HFFc6 (cell line): ENCODE measurements at regions not wholly inside any gene's neighbourhood (a gene's known extent, or its start where the extent isn't known, plus 50 kb on each side); places are given as distances from the start of the nearest gene placed in this dataset.

Source experiments
- DNase-seq: peaks from one replicate; pipeline ENCODE4 v3.0.0-alpha.2; 2018
- H3K27ac Mint-ChIP-seq: 2 replicates; pipeline ENCODE4 v1.8.0; 2020; ENCODE audit warnings: mild to moderate bottlenecking, mixed read lengths
- H3K27me3 Mint-ChIP-seq: 2 replicates; pipeline ENCODE4 v1.8.0; 2021; ENCODE audit warnings: mild to moderate bottlenecking, moderate library complexity, mixed read lengths; ENCODE audit not compliant: insufficient read depth
- H3K36me3 Mint-ChIP-seq: 2 replicates; pipeline ENCODE4 v1.8.0; 2021; ENCODE audit warnings: low read depth, mixed read lengths
- H3K4me1 Mint-ChIP-seq: 2 replicates; pipeline ENCODE4 v1.8.0; 2020; ENCODE audit warnings: low read depth, mixed read lengths
- H3K4me3 Mint-ChIP-seq: 2 replicates; pipeline ENCODE4 v1.8.0; 2020; ENCODE audit warnings: mild to moderate bottlenecking, moderate library complexity, mixed read lengths
- H3K9me3 Mint-ChIP-seq: 2 replicates; pipeline ENCODE4 v1.8.0; 2020; ENCODE audit warnings: mild to moderate bottlenecking, mixed read lengths
- TF ChIP-seq, protein P1 (sequence below): fragments of 200-600 bp; sonication (generic); IDR thresholded peaks from 2 replicates; pipeline ENCODE4 v1.5.0; 2021; ENCODE audit warnings: antibody characterized with exemption, mild to moderate bottlenecking

DNA sequence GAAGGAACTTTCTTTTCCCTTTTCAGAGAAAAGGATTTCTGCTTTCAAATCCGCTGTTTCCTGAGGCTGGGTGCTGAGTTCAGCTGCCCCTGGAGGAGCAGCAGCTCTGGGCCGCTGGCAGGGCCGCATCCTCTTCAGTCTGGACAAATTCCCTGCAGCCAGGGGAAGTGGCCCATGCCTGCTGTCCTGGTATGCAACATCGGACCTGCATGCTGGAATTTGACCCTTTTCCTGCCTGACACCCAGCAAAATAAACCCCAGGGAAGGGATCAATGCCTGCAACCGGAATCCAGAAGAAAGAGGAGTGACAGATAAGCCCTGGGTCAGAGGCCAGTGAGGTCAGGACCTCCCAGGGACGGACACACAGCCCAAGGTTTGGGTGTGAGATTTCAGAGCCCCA lies 54.1 kb upstream of the LINC01488 start:
- Mint-ChIP-seq H3K27me3 (no peaks in the 10 kb centered on the region; the same call in 1 of the 2 replicates), H3K4me1 (peaks cover 19% of the 10 kb centered on the region), H3K9me3 (peaks cover 14% of the 10 kb centered on the region), H3K4me3 (no peak overlapping the region), H3K36me3 (peaks cover 15% of the 10 kb centered on the region), H3K27ac (no peak overlapping the region)
- TF ChIP-seq, protein P1, sequence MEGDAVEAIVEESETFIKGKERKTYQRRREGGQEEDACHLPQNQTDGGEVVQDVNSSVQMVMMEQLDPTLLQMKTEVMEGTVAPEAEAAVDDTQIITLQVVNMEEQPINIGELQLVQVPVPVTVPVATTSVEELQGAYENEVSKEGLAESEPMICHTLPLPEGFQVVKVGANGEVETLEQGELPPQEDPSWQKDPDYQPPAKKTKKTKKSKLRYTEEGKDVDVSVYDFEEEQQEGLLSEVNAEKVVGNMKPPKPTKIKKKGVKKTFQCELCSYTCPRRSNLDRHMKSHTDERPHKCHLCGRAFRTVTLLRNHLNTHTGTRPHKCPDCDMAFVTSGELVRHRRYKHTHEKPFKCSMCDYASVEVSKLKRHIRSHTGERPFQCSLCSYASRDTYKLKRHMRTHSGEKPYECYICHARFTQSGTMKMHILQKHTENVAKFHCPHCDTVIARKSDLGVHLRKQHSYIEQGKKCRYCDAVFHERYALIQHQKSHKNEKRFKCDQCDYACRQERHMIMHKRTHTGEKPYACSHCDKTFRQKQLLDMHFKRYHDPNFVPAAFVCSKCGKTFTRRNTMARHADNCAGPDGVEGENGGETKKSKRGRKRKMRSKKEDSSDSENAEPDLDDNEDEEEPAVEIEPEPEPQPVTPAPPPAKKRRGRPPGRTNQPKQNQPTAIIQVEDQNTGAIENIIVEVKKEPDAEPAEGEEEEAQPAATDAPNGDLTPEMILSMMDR: no peak
- DNase-seq: no peak

DNA sequence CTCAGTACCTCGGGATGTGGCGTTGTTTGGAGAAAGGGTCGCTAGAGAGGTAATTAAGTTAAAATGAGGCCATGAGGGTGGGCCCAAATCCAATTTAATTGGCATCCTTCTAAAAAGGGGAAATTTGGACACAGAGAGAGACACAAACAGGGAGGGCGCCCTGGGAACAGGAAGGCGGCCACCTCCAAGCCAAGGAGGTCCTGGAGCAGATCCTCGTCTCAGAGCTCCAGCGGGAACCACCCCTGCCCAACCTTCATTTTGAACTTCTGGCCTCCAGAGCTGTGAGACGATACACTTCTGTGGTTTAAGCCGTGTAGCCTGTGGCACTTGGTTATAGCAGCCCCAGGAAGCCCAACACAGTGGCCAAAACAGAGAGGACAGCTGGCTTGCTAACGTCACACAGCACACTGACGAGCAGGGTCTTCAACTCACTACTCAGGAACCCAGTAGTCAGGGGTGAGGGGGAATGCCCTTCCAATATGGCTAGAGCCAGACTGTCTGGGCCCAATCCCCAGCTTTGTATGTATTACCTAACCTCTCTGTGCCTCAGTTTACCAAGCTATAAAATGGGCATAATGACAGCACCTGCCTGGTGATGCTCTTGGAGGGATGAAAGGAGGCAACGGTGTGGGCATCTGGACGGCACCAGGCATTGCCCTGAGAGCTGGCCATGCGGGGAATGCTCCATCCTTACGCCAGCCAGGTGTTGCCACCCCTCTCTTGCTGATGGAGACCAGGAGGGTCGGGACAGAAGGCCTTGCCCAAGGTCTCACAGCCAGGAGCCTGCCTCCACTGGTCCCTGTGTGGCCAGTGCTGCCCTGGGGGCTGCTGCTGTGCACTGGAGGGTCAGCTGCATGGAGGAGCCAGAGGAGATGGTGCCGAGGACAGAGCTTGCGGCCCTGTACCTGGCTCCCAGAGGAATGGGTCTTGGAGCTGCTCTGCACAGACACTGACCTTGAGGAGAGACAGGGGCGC lies 53.3 kb upstream of the LINC01488 start:
- TF ChIP-seq, protein P1: no peak
- no peak for DNase-seq

DNA sequence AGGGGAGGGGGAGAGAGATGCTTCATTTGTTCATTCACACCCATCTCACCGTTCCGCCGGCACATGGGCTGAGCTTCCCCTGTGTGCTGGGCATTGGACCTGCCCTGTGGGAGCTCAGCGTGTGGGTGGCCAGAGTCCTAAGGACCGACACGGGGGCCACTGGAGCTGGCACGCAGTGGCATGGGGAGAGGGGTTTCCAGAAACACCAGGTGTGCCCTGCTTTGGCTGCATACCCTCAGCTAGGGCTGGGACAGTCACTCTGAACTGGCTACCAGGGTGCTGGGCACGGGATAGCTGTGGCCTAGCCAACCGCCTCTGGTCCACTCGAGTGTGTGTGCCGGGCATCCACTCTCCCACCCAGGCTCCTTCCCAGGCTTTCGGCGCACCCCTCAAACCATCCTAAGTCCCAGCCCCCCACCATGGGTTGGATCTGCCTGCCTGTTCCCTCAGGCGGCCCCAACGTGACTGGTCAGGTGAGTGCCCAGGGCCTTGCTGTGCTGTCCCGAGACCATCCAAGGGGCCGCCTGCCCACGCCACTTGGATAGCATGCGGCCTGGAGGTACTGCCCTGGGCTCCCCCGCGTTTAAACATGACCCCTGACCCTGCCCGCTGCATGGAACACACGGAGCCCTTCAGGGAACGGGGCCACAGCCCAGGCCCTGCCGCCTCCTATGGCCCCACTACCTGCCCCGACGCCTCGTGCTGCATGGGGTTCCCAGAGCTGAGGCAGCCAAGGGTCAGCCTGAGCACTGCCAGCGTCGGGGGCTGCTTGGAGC lies 51.6 kb upstream of the LINC01488 start:
- DNase-seq: no peak
- Mint-ChIP-seq H3K9me3 (peaks cover 7% of the 10 kb centered on the region), H3K4me1 (peaks cover 13% of the 10 kb centered on the region), H3K27ac (no peak overlapping the region), H3K4me3 (no peak overlapping the region), H3K27me3 (no peaks in the 10 kb centered on the region; the same call in 1 of the 2 replicates), H3K36me3 (peaks cover 7% of the 10 kb centered on the region)
- TF ChIP-seq, protein P1: no peak

More for the DNA sequence above, 53.3 kb upstream of the LINC01488 start:
- Mint-ChIP-seq H3K4me3 (no peak overlapping the region), H3K27me3 (no peaks in the 10 kb centered on the region; the same call in 1 of the 2 replicates), H3K9me3 (peaks cover 14% of the 10 kb centered on the region), H3K36me3 (peaks cover 15% of the 10 kb centered on the region), H3K27ac (no peak overlapping the region), H3K4me1 (peaks cover 13% of the 10 kb centered on the region)

DNA sequence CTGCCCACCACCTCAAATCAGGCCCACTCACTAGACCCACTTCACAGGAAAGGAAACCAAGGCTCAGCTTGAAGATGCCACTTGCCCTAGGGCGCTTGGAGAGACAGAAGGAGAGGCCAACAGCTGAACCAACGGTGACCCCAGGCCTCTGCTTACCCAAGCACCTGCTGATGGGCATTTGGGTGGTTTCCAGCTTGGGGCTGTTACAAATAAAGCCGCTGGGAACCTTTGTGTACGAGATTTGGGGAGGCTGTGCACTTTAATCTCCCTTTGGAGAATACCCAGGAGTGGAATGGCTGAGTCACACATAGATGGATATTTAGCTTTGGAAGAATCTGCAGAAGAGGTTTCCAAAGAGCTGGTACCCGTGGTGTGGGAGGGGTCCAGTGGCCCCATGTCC lies 50.9 kb upstream of the LINC01488 start:
- H3K4me3 Mint-ChIP-seq: no peak overlapping the region
- H3K36me3 Mint-ChIP-seq: peaks cover under 1% of the 10 kb centered on the region; the same call in 1 of the 2 replicates
- no peaks in the 10 kb centered on the region; the same call in 1 of the 2 replicates for H3K27me3 Mint-ChIP-seq
- TF ChIP-seq, protein P1: no peak
- H3K27ac Mint-ChIP-seq: no peak overlapping the region
- H3K4me1 Mint-ChIP-seq: peaks cover 17% of the 10 kb centered on the region
- DNase-seq: no peak
- H3K9me3 Mint-ChIP-seq: no peaks in the 10 kb centered on the region; the same call in 1 of the 2 replicates

DNA sequence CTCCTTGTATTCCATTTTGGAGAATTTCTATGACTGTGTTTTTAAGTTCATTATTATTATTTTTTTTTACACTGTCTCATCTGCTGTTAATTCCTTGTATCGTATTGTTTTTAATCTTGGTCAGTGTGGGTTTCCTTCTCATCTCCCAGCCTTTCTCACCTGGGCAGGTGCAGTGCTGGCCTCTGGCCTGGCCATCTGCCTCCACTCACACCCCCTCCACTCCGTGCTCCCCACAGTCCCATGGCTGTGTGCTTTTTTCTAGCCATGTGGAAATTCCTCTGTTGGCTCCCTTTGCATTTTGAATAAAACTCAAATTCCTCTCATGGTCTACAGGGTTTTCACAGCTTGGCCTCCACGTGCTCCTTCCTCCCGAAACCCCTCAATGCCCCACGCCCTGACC lies 50.3 kb upstream of the LINC01488 start:
- TF ChIP-seq, protein P1: no peak
- no peaks in the 10 kb centered on the region; the same call in 1 of the 2 replicates for H3K27me3 Mint-ChIP-seq
- no peaks in the 10 kb centered on the region for H3K9me3 Mint-ChIP-seq
- no peak for DNase-seq
- peaks cover 22% of the 10 kb centered on the region for H3K4me1 Mint-ChIP-seq
- H3K4me3 Mint-ChIP-seq: no peak overlapping the region
- H3K36me3 Mint-ChIP-seq: no peaks in the 10 kb centered on the region
- H3K27ac Mint-ChIP-seq: no peak overlapping the region
